GM23338 (cell line): ENCODE measurements at regions not wholly inside any gene's neighbourhood (a gene's known extent, or its start where the extent isn't known, plus 50 kb on each side); places are given as distances from the start of the nearest gene placed in this dataset.

ENCODE experiments used
- ATAC-seq: fragments of 200-7000 bp; cut with Tn5 transposase; 3 replicates; pipeline ENCODE4 v1.9.1; 2020
- DNase-seq: peaks from one replicate; pipeline ENCODE4 v3.0.0-alpha.2; 2015; ENCODE audit warnings: low spot score
- H2AFZ ChIP-seq: fragments of 200-600 bp; sonication (generic); 2 replicates; pipeline ENCODE4 v1.8.0; 2016; ENCODE audit warnings: antibody characterized with exemption, mild to moderate bottlenecking, moderate library complexity
- H3F3A ChIP-seq: fragments of 200-600 bp; sonication (generic); replicated peaks from 2 replicates; pipeline ENCODE4 v1.8.0; 2017; ENCODE audit warnings: antibody characterized with exemption, mixed run types, low read depth
- H3K27ac ChIP-seq: fragments of 200-600 bp; sonication (generic); 2 replicates; pipeline ENCODE4 v1.6.1; 2016; ENCODE audit warnings: low read depth
- H3K27me3 ChIP-seq: fragments of 200-600 bp; sonication (generic); 2 replicates; pipeline ENCODE4 v1.8.0; 2016; ENCODE audit warnings: mild to moderate bottlenecking, mixed run types, moderate library complexity; ENCODE audit not compliant: insufficient read depth
- H3K36me3 ChIP-seq: fragments of 200-600 bp; sonication (generic); 2 replicates; pipeline ENCODE4 v1.8.0; 2016; ENCODE audit warnings: mild to moderate bottlenecking; ENCODE audit not compliant: insufficient read depth
- H3K4me1 ChIP-seq: fragments of 200-600 bp; sonication (generic); 2 replicates; pipeline ENCODE4 v1.8.0; 2016; ENCODE audit warnings: mild to moderate bottlenecking, moderate library complexity; ENCODE audit not compliant: insufficient read depth
- H3K4me2 ChIP-seq: fragments of 200-600 bp; sonication (generic); 2 replicates; pipeline ENCODE4 v1.7.1; 2017; ENCODE audit warnings: mixed run types
- H3K4me3 ChIP-seq: fragments of 200-600 bp; sonication (generic); 2 replicates; pipeline ENCODE4 v1.6.1; 2016; ENCODE audit warnings: mixed run types
- H3K79me2 ChIP-seq: fragments of 200-600 bp; sonication (generic); replicated peaks from 2 replicates; pipeline ENCODE4 v1.8.0; 2017; ENCODE audit warnings: mild to moderate bottlenecking; ENCODE audit not compliant: insufficient read depth
- H3K9me2 ChIP-seq: fragments of 200-600 bp; sonication (generic); 2 replicates; pipeline ENCODE4 v1.8.0; 2017; ENCODE audit not compliant: insufficient read depth
- H4K20me1 ChIP-seq: fragments of 200-600 bp; sonication (generic); replicated peaks from 2 replicates; pipeline ENCODE4 v1.8.0; 2017; ENCODE audit warnings: mild to moderate bottlenecking; ENCODE audit not compliant: insufficient read depth
- H3K27ac Mint-ChIP-seq: 2 replicates; pipeline ENCODE4 v1.8.0; 2020; ENCODE audit warnings: inconsistent platforms, mild to moderate bottlenecking, moderate library complexity, mixed read lengths
- H3K27me3 Mint-ChIP-seq: 3 replicates; pipeline ENCODE4 v1.8.0; 2022; ENCODE audit warnings: low read depth, mild to moderate bottlenecking, moderate library complexity, mixed read lengths, inconsistent platforms; ENCODE audit not compliant: insufficient read depth, poor library complexity
- H3K36me3 Mint-ChIP-seq: 3 replicates; pipeline ENCODE4 v1.8.0; 2021; ENCODE audit warnings: low read depth, mild to moderate bottlenecking, inconsistent platforms, moderate library complexity, mixed read lengths
- H3K4me1 Mint-ChIP-seq: 3 replicates; pipeline ENCODE4 v1.8.0; 2020; ENCODE audit warnings: mild to moderate bottlenecking, inconsistent platforms, mixed read lengths
- H3K4me3 Mint-ChIP-seq: 3 replicates; pipeline ENCODE4 v1.8.0; 2021; ENCODE audit warnings: moderate library complexity, mild to moderate bottlenecking, inconsistent platforms, mixed read lengths
- H3K9me3 Mint-ChIP-seq: 3 replicates; pipeline ENCODE4 v1.8.0; 2020; ENCODE audit warnings: moderate library complexity, mild to moderate bottlenecking, inconsistent platforms, mixed read lengths
- CREB1 ChIP-seq: fragments of 250-450 bp; sonication (Bioruptor Pico); IDR thresholded peaks from 2 replicates; pipeline ENCODE4 v1.5.0; 2020; ENCODE audit warnings: low read depth, mild to moderate bottlenecking, moderate library complexity
- EZH2 ChIP-seq: fragments of 200-600 bp; sonication (generic); IDR thresholded peaks from one replicate; pipeline ENCODE4 v1.8.0; 2017; ENCODE audit warnings: antibody characterized with exemption, mild to moderate bottlenecking, low read depth; ENCODE audit not compliant: unreplicated experiment
- EZH2phosphoT487 ChIP-seq: fragments of 200-600 bp; sonication (generic); IDR thresholded peaks from one replicate; pipeline ENCODE4 v1.8.1; 2018; ENCODE audit warnings: antibody characterized with exemption; ENCODE audit not compliant: unreplicated experiment
- JUNB ChIP-seq: IDR thresholded peaks from one replicate; pipeline ENCODE4 v1.6.1; 2016; ENCODE audit warnings: antibody characterized with exemption; ENCODE audit not compliant: unreplicated experiment
- NANOG ChIP-seq: IDR thresholded peaks from 2 replicates; pipeline ENCODE4 v1.6.1; 2016; ENCODE audit warnings: antibody characterized with exemption, borderline replicate concordance
- POLR2AphosphoS5 ChIP-seq: IDR thresholded peaks from 2 replicates; pipeline ENCODE4 v1.6.1; 2016; ENCODE audit warnings: antibody characterized with exemption, low read depth
- ZNF114 ChIP-seq: fragments of 250-450 bp; sonication (Bioruptor Pico); IDR thresholded peaks from 2 replicates; pipeline ENCODE4 v1.5.0; 2020; ENCODE audit warnings: mild to moderate bottlenecking, moderate library complexity
- ZNF331 ChIP-seq: fragments of 250-450 bp; sonication (Bioruptor Pico); IDR thresholded peaks from 2 replicates; pipeline ENCODE4 v1.5.0; 2020; ENCODE audit warnings: low read depth, mild to moderate bottlenecking, moderate library complexity
- ZNF462 ChIP-seq: fragments of 250-450 bp; sonication (Bioruptor Pico); IDR thresholded peaks from 2 replicates; pipeline ENCODE4 v1.5.0; 2020; ENCODE audit warnings: mild to moderate bottlenecking, moderate library complexity
- TF ChIP-seq, protein P1 (sequence below): IDR thresholded peaks from 2 replicates; pipeline ENCODE4 v1.6.1; 2016; ENCODE audit warnings: antibody characterized with exemption

DNA sequence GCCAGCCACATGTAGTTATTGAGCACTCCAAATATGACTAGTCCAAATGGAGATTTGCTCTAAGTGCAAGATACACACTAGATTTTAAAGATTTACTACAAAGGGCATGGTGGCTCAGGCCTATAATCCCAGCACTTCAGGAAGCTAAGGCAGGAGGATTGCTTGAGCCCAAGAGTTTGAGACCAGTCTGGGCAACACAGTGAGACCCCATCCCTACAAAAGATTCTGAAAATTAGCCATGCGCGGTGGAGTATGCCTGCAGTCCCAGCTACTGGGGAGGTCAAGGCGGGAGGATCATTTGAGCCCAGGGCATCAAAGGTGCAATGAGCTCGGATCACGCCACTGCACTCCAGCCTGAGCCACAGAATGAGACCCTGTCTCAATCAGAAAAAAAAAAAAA is 93.5 kb upstream of the HNRNPA3 start (continued):
- TF ChIP-seq ZNF462 (CRISPR knock-in tag): no peak
- TF ChIP-seq POLR2AphosphoS5: no peak
- TF ChIP-seq JUNB: no peak
- TF ChIP-seq CREB1 (CRISPR knock-in tag): no peak
- TF ChIP-seq ZNF114 (CRISPR knock-in tag): no peak
- TF ChIP-seq, protein P1, sequence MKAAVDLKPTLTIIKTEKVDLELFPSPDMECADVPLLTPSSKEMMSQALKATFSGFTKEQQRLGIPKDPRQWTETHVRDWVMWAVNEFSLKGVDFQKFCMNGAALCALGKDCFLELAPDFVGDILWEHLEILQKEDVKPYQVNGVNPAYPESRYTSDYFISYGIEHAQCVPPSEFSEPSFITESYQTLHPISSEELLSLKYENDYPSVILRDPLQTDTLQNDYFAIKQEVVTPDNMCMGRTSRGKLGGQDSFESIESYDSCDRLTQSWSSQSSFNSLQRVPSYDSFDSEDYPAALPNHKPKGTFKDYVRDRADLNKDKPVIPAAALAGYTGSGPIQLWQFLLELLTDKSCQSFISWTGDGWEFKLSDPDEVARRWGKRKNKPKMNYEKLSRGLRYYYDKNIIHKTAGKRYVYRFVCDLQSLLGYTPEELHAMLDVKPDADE: no peak
- TF ChIP-seq EZH2phosphoT487: no peak
- TF ChIP-seq EZH2: no peak
- no peak for TF ChIP-seq NANOG

- Histone ChIP-seq H3K27me3 (no peaks in the 10 kb centered on the region), H3K79me2 (no peaks in the 10 kb centered on the region), H3K9me2 (no peaks in the 10 kb centered on the region), H3K36me3 (no peaks in the 10 kb centered on the region), H3K4me3 (no peak overlapping the region), H3K27ac (no peak overlapping the region), H3K4me2 (no peak overlapping the region), H3K4me1 (no peaks in the 10 kb centered on the region; the same call in 1 of the 2 replicates), H3F3A (no peaks in the 10 kb centered on the region), H4K20me1 (no peaks in the 10 kb centered on the region), H2AFZ (no peak overlapping the region)
- peak; percentile 69 for ATAC-seq
- peak; percentile 47 for DNase-seq
- peaks cover 25% of the 10 kb centered on the region for H3K4me1 Mint-ChIP-seq
- no peaks in the 10 kb centered on the region for H3K27me3 Mint-ChIP-seq
- no peaks in the 10 kb centered on the region for H3K36me3 Mint-ChIP-seq
- H3K4me3 Mint-ChIP-seq: no peak overlapping the region
- H3K9me3 Mint-ChIP-seq: no peaks in the 10 kb centered on the region
- no peak overlapping the region for H3K27ac Mint-ChIP-seq
- TF ChIP-seq ZNF331 (CRISPR knock-in tag) (no peak), ZNF462 (CRISPR knock-in tag) (0 out of 2 replicates have a peak, but pooled peaks have one; percentile 11)
Measured at GRCh38 chr2:177123048-177123447, 89.5 kb upstream of the HNRNPA3 start.
